ENCODE measurements at regions not wholly inside any gene's neighbourhood (a gene's known extent, or its start where the extent isn't known, plus 50 kb on each side); places are given as distances from the start of the nearest gene placed in this dataset.
A peak's percentile ranks its signal among the peaks of the same experiment; 100 is the strongest.
"Not testable (repeated sequence)": the region's sequence is repeated elsewhere in the genome, so short reads cannot be mapped to it uniquely, and the experiment has no call there.

- no peak for DNase-seq
Measured at GRCh38 chr12:13431041-13431440, 234.5 kb downstream of the EMP1 start.

- no peak for DNase-seq
Measured at GRCh38 chr12:13428538-13429265, 232.2 kb downstream of the EMP1 start.

GRCh38 chr12:13425766-13426165 lies 229.2 kb downstream of the EMP1 start:
- no peak for DNase-seq

GRCh38 chr12:13422291-13422690 lies 225.8 kb downstream of the EMP1 start:
- no peak for DNase-seq

GRCh38 chr12:13417516-13417915 lies 221.0 kb downstream of the EMP1 start:
- DNase-seq, result no peak

GRCh38 chr12:13411287-13411686 lies 214.8 kb downstream of the EMP1 start:
- DNase-seq, result no peak

- DNase-seq, result no peak
Measured at GRCh38 chr12:13405961-13406703, 209.6 kb downstream of the EMP1 start.

GRCh38 chr12:13404631-13405473 lies 208.3 kb downstream of the EMP1 start:
- DNase-seq, result no peak

GRCh38 chr12:13404111-13404628 lies 207.6 kb downstream of the EMP1 start:
- no peak for DNase-seq

GRCh38 chr12:13391375-13391774 lies 194.8 kb downstream of the EMP1 start:
- DNase-seq, result not testable (repeated sequence)

- DNase-seq, result no peak
Measured at GRCh38 chr12:13390918-13391317, 194.4 kb downstream of the EMP1 start.

GRCh38 chr12:13390381-13390861 lies 193.9 kb downstream of the EMP1 start:
- DNase-seq, result peak; percentile 86

- DNase-seq, result no peak
Measured at GRCh38 chr12:13387101-13387500, 190.6 kb downstream of the EMP1 start.

GRCh38 chr12:13386323-13387039 lies 190.0 kb downstream of the EMP1 start:
- no peak for DNase-seq

GRCh38 chr12:13383379-13383778 lies 186.9 kb downstream of the EMP1 start:
- DNase-seq, result no peak

GRCh38 chr12:13380297-13380696 lies 183.8 kb downstream of the EMP1 start:
- no peak for DNase-seq

GRCh38 chr12:13379531-13380188 lies 183.1 kb downstream of the EMP1 start:
- no peak for DNase-seq

- DNase-seq, result no peak
Measured at GRCh38 chr12:13377698-13378097, 181.2 kb downstream of the EMP1 start.

- no peak for DNase-seq
Measured at GRCh38 chr12:13376610-13377373, 180.3 kb downstream of the EMP1 start.

GRCh38 chr12:13375583-13376345 lies 179.2 kb downstream of the EMP1 start:
- DNase-seq, result no peak
